ENCODE measurements at regions not wholly inside any gene's neighbourhood (a gene's known extent, or its start where the extent isn't known, plus 50 kb on each side); places are given as distances from the start of the nearest gene placed in this dataset.

GRCh38 chr6:145483191-145483996 lies 251.9 kb downstream of the EPM2A start:
- H3K4me1 Mint-ChIP-seq (ENCODE audit: low read depth, unreplicated experiment): peaks cover 7% of the 10 kb centered on the region
- H3K36me3 Mint-ChIP-seq (ENCODE audit: insufficient read depth, unreplicated experiment): peaks cover 4% of the 10 kb centered on the region
- Histone ChIP-seq H3K36me3 (ENCODE audit: control insufficient read depth, insufficient read depth, low read length) (no peaks in the 10 kb centered on the region), H3K27me3 (replicated peaks; ENCODE audit: control insufficient read depth, insufficient read depth, low read length) (no peaks in the 10 kb centered on the region), H3K9me3 (peaks cover 4% of the 10 kb centered on the region; the same call in 1 of the 2 replicates), H3K4me3 (ENCODE audit: low read depth, low read length) (no peak overlapping the region), H3K4me1 (peaks cover 14% of the 10 kb centered on the region)
- peaks cover 17% of the 10 kb centered on the region for H3K9me3 Mint-ChIP-seq (ENCODE audit: unreplicated experiment)
- peak overlapping the region; percentile 45 for H3K27ac Mint-ChIP-seq (ENCODE audit: unreplicated experiment)
- no TSS peak for BruUV-seq (replicated peaks)
- POLR2A ChIA-PET: no interaction called here
- intact Hi-C loops (cut with micrococcal nuclease; ENCODE audit: unreplicated experiment): loop anchor here (1.0 kb wide), 1 partner anchor 151 kb away; no protein-coding TSS in a partner anchor
- peak in 1 of 2 experiments; percentile 29 for DNase-seq
- CTCF ChIA-PET: interaction anchor here (0.7 to 1.4 kb wide), 2 partner anchors 57 to 150 kb away, joined by 3 to 4 read pairs; no protein-coding TSS in a partner anchor
- no peaks in the 10 kb centered on the region for H3K27me3 Mint-ChIP-seq (ENCODE audit: insufficient read depth, unreplicated experiment)
- H3K4me3 Mint-ChIP-seq (ENCODE audit: unreplicated experiment): no peak overlapping the region
- no peak for TF ChIP-seq CTCF (IDR thresholded peaks at IDR 0.05; ENCODE audit: insufficient read depth in 1 of 2, low read depth in 1 of 2, low read length in 1 of 2, severe bottlenecking in 1 of 2, unreplicated experiment in 1 of 2)

- Histone ChIP-seq H3K36me3 (ENCODE audit: control insufficient read depth, insufficient read depth, low read length) (no peaks in the 10 kb centered on the region), H3K4me1 (peaks cover 14% of the 10 kb centered on the region), H3K4me3 (ENCODE audit: low read depth, low read length) (no peak overlapping the region), H3K27me3 (replicated peaks; ENCODE audit: control insufficient read depth, insufficient read depth, low read length) (no peaks in the 10 kb centered on the region), H3K9me3 (no peaks in the 10 kb centered on the region)
- no peak for DNase-seq
- CTCF ChIA-PET: no interaction called here
- no peaks in the 10 kb centered on the region for H3K27me3 Mint-ChIP-seq (ENCODE audit: insufficient read depth, unreplicated experiment)
- no peak for TF ChIP-seq CTCF (IDR thresholded peaks at IDR 0.05; ENCODE audit: insufficient read depth in 1 of 2, low read depth in 1 of 2, low read length in 1 of 2, severe bottlenecking in 1 of 2, unreplicated experiment in 1 of 2)
- no TSS peak for BruUV-seq (replicated peaks)
- H3K27ac Mint-ChIP-seq (ENCODE audit: unreplicated experiment): no peak overlapping the region
- POLR2A ChIA-PET: no interaction called here
- peaks cover 10% of the 10 kb centered on the region for H3K9me3 Mint-ChIP-seq (ENCODE audit: unreplicated experiment)
- intact Hi-C loops (cut with micrococcal nuclease; ENCODE audit: unreplicated experiment): no loop called here
- H3K36me3 Mint-ChIP-seq (ENCODE audit: insufficient read depth, unreplicated experiment): peaks cover 4% of the 10 kb centered on the region
- H3K4me1 Mint-ChIP-seq (ENCODE audit: low read depth, unreplicated experiment): peaks cover 10% of the 10 kb centered on the region
- no peak overlapping the region for H3K4me3 Mint-ChIP-seq (ENCODE audit: unreplicated experiment)
Measured at GRCh38 chr6:145485288-145485687, 250.0 kb downstream of the EPM2A start.

- BruUV-seq (replicated peaks): no TSS peak
- Histone ChIP-seq H3K27me3 (replicated peaks; ENCODE audit: control insufficient read depth, insufficient read depth, low read length) (no peaks in the 10 kb centered on the region), H3K4me3 (ENCODE audit: low read depth, low read length) (no peak overlapping the region), H3K9me3 (no peaks in the 10 kb centered on the region), H3K4me1 (peaks cover 14% of the 10 kb centered on the region), H3K36me3 (ENCODE audit: control insufficient read depth, insufficient read depth, low read length) (no peaks in the 10 kb centered on the region)
- peaks cover 4% of the 10 kb centered on the region for H3K36me3 Mint-ChIP-seq (ENCODE audit: insufficient read depth, unreplicated experiment)
- ChIA-PET CTCF (no interaction called here), POLR2A (no interaction called here)
- H3K4me1 Mint-ChIP-seq (ENCODE audit: low read depth, unreplicated experiment): peaks cover 14% of the 10 kb centered on the region
- H3K4me3 Mint-ChIP-seq (ENCODE audit: unreplicated experiment): no peak overlapping the region
- no peak overlapping the region for H3K27ac Mint-ChIP-seq (ENCODE audit: unreplicated experiment)
- no peak for TF ChIP-seq CTCF (IDR thresholded peaks at IDR 0.05; ENCODE audit: insufficient read depth in 1 of 2, low read depth in 1 of 2, low read length in 1 of 2, severe bottlenecking in 1 of 2, unreplicated experiment in 1 of 2)
- peaks cover 7% of the 10 kb centered on the region for H3K9me3 Mint-ChIP-seq (ENCODE audit: unreplicated experiment)
- DNase-seq: no peak
- no peaks in the 10 kb centered on the region for H3K27me3 Mint-ChIP-seq (ENCODE audit: insufficient read depth, unreplicated experiment)
- intact Hi-C loops (cut with micrococcal nuclease; ENCODE audit: unreplicated experiment): no loop called here
Measured at GRCh38 chr6:145486306-145486705, 249.0 kb downstream of the EPM2A start.
